A549 (cell line): ENCODE measurements at regions not wholly inside any gene's neighbourhood (a gene's known extent, or its start where the extent isn't known, plus 50 kb on each side); places are given as distances from the start of the nearest gene placed in this dataset.

Experiments used
- ATAC-seq, 2 experiments: fragments of 200-7000 bp in 1 of 2; fragments of >200 bp in 1 of 2; cut with Nextera tagmentation in 1 of 2; cut with Tn5 transposase in 1 of 2; 3 replicates each; pipeline versions ENCODE4 v1.8.0 to v1.9.1; 2018 to 2020; ENCODE audit warnings: mild to moderate bottlenecking in 1 of 2, moderate library complexity in 1 of 2
- CTCF ChIA-PET: fragments of 300-600 bp; sonication (Branson Sonifier 250); formaldehyde crosslinking; extraction: SDS; loops from one replicate; lab custom pipeline; 2021; ENCODE audit warnings: antibody characterized with exemption, inconsistent platforms; lab: Yijun Ruan, JAX
- POLR2A ChIA-PET: fragments of 350-600 bp; formaldehyde crosslinking; extraction: SDS; loops from one replicate; lab custom pipeline; 2021; ENCODE audit warnings: antibody characterized with exemption, inconsistent platforms; lab: Yijun Ruan, JAX
- DNase-seq, 2 experiments: peaks; one replicate each; pipeline versions ENCODE4 v3.0.0 to v3.0.0-alpha.2; 2011 to 2016; ENCODE audit warnings: low read depth in 1 of 2, low spot score in 1 of 2
- FAIRE-seq: peaks from 2 replicates; lab custom pipeline; 2011; peaks lifted over from hg19 to GRCh38; lab: Jason Lieb, UNC
- H3K27ac ChIP-seq, 2 experiments: fragments of >200 bp; sonication (Bioruptor Twin); formaldehyde crosslinking; 3 replicates each; pipeline ENCODE4 v1.5.1; 2016 to 2017
- H3K4me1 ChIP-seq: fragments of >200 bp; sonication (Bioruptor Twin); formaldehyde crosslinking; 3 replicates; pipeline ENCODE4 v1.6.1; 2016
- H3K4me2 ChIP-seq: fragments of >200 bp; sonication (Bioruptor Twin); formaldehyde crosslinking; 3 replicates; pipeline ENCODE4 v1.6.1; 2016
- H3K4me3 ChIP-seq: fragments of >200 bp; sonication (Bioruptor Twin); formaldehyde crosslinking; 3 replicates; pipeline ENCODE4 v1.5.1; 2016
- H3K9me3 ChIP-seq: fragments of >200 bp; sonication (Bioruptor Twin); formaldehyde crosslinking; 3 replicates; pipeline ENCODE4 v1.6.1; 2016
- BHLHE40 ChIP-seq: IDR thresholded peaks from 2 replicates; pipeline ENCODE4 v1.6.1; 2012; ENCODE audit warnings: low read depth, low read length, inconsistent platforms
- CBX2 ChIP-seq: fragments of 200-600 bp; sonication (generic); IDR thresholded peaks from 2 replicates; pipeline ENCODE4 v1.6.1; 2016; ENCODE audit warnings: low read depth, mild to moderate bottlenecking, borderline replicate concordance
- CBX8 ChIP-seq: fragments of 200-600 bp; sonication (generic); IDR thresholded peaks from 2 replicates; pipeline ENCODE4 v1.6.1; 2016
- CHD2 ChIP-seq: fragments of 150-350 bp; IDR thresholded peaks from 2 replicates; pipeline ENCODE4 v1.6.1; 2014; ENCODE audit warnings: low read length; ENCODE audit not compliant: partially characterized antibody
- FOXS1 ChIP-seq: fragments of 250-450 bp; sonication (Bioruptor Pico); IDR thresholded peaks from 2 replicates; pipeline ENCODE4 v1.5.0; 2020; ENCODE audit warnings: mild to moderate bottlenecking, moderate library complexity
- HEYL ChIP-seq: fragments of 250-450 bp; sonication (Bioruptor Pico); IDR thresholded peaks from 2 replicates; pipeline ENCODE4 v1.8.0; 2021; ENCODE audit warnings: mild to moderate bottlenecking, moderate library complexity
- KDM1A ChIP-seq: fragments of 200-600 bp; sonication (generic); IDR thresholded peaks from 2 replicates; pipeline ENCODE4 v1.6.1; 2016; ENCODE audit warnings: low read depth, mild to moderate bottlenecking
- MAFK ChIP-seq: fragments of 450-650 bp; IDR thresholded peaks from 2 replicates; pipeline ENCODE4 v1.6.1; 2014; ENCODE audit not compliant: partially characterized antibody
- NFE2L2 ChIP-seq: fragments of 150-350 bp; conservative IDR thresholded peaks from 2 replicates; pipeline ENCODE4 v1.6.1; 2014; ENCODE audit warnings: low read length
- NR3C1 ChIP-seq: fragments of >200 bp; sonication (Bioruptor Twin); formaldehyde crosslinking; IDR thresholded peaks from 3 replicates; pipeline ENCODE4 v1.6.1; 2017
- POLR2A ChIP-seq: IDR thresholded peaks from 2 replicates; pipeline ENCODE4 v1.6.1; 2012; ENCODE audit warnings: mild to moderate bottlenecking, low read length
- RAD21 ChIP-seq, 2 experiments: fragments of >200 bp in 1 of 2; sonication (Bioruptor Twin) in 1 of 2; formaldehyde crosslinking in 1 of 2; IDR thresholded peaks in 1 of 2; conservative IDR thresholded peaks in 1 of 2; 2 replicates in 1 of 2; 3 replicates in 1 of 2; pipeline ENCODE4 v1.6.1; 2012 to 2018; ENCODE audit warnings: inconsistent platforms in 1 of 2
- RCOR1 ChIP-seq: fragments of 150-350 bp; IDR thresholded peaks from 2 replicates; pipeline ENCODE4 v1.6.1; 2014; ENCODE audit warnings: antibody characterized with exemption, low read length, low read depth
- SMC3 ChIP-seq: fragments of >200 bp; sonication (Bioruptor Twin); formaldehyde crosslinking; IDR thresholded peaks from 3 replicates; pipeline ENCODE4 v1.6.1; 2018; ENCODE audit warnings: inconsistent platforms
- SREBF2 ChIP-seq: fragments of 450-650 bp; IDR thresholded peaks from 2 replicates; pipeline ENCODE4 v1.6.1; 2014; ENCODE audit warnings: mild to moderate bottlenecking, moderate library complexity
- ZC3H11A ChIP-seq: fragments of 450-650 bp; IDR thresholded peaks from 2 replicates; pipeline ENCODE4 v1.6.1; 2014; ENCODE audit warnings: antibody characterized with exemption, mild to moderate bottlenecking
- WGBS: methylation state at CpG from one replicate; pipeline ENCODE4 v1.1.6; 2017; ENCODE audit errors: missing lambda C conversion rate; 5-methylcytosine and 5-hydroxymethylcytosine counted together
- TF ChIP-seq, protein P1 (sequence below): fragments of >200 bp; sonication (Bioruptor Twin); formaldehyde crosslinking; IDR thresholded peaks from 2 replicates; pipeline ENCODE4 v1.6.1; 2016
- TF ChIP-seq, protein P2 (sequence below): IDR thresholded peaks from 2 replicates; pipeline ENCODE4 v1.6.1; 2012; ENCODE audit warnings: low read depth, borderline replicate concordance
- TF ChIP-seq, protein P3 (sequence below): fragments of 250-450 bp; sonication (Bioruptor Pico); IDR thresholded peaks from 2 replicates; pipeline ENCODE4 v1.5.0; 2020; ENCODE audit warnings: low read depth, mild to moderate bottlenecking, moderate library complexity
- TF ChIP-seq, protein P4 (sequence below): IDR thresholded peaks from 2 replicates; pipeline ENCODE4 v1.6.1; 2012
- TF ChIP-seq, protein P5 (sequence below): IDR thresholded peaks from 2 replicates; pipeline ENCODE4 v1.6.1; 2012
- TF ChIP-seq, protein P6 (sequence below): fragments of 150-350 bp; IDR thresholded peaks from 2 replicates; pipeline ENCODE4 v1.6.1; 2014; ENCODE audit warnings: low read depth, mild to moderate bottlenecking, low read length

DNA sequence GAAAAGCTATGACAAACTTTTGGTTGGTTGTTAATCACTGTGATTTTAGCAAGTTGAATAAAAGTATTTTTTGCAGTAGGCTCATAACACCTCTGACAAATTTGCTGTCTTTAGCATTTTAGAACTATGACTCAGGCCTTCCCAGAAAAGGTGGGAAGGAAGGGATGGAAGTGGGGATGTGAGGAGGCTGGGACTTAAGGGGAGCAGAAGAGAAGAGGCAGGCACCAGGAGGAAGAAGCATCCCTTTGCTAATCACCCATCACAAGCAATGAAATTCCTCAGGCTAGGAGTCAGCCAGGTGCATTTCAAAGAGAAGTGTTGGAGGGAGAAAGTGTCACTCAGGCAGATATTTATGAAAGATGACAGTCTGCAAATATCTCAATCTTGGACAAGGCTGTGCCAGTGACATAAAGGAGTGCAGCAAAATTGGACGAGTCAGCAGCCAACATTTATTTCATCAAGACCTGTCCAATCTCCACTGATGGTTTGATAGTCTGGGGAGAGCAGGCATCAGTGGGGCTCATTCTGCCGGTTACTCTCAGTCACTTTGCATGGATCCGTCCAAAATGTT, 337.3 kb upstream of the ARRDC4 start:
- Histone ChIP-seq H3K4me3 (no peak overlapping the region), H3K4me2 (no peak overlapping the region), H3K9me3 (no peaks in the 10 kb centered on the region), H3K27ac (no peak overlapping the region), H3K4me1 (no peaks in the 10 kb centered on the region)
- no peak for TF ChIP-seq BHLHE40
- TF ChIP-seq, protein P1, sequence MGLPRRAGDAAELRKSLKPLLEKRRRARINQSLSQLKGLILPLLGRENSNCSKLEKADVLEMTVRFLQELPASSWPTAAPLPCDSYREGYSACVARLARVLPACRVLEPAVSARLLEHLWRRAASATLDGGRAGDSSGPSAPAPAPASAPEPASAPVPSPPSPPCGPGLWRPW: no peak
- TF ChIP-seq HEYL: no peak
- no peak for TF ChIP-seq SREBF2
- no peak for TF ChIP-seq CBX8
- TF ChIP-seq CBX2: no peak
- ChIA-PET POLR2A (no interaction called here), CTCF (interaction anchor here (0.8 kb wide), 1 partner anchor 16 kb away, joined by 3 read pairs; no protein-coding TSS in a partner anchor)
- no peak for FAIRE-seq
- ATAC-seq: no peak
- DNase-seq: no peak
- 1% methylated on average over 3 of the region's 3 CpGs for WGBS

DNA sequence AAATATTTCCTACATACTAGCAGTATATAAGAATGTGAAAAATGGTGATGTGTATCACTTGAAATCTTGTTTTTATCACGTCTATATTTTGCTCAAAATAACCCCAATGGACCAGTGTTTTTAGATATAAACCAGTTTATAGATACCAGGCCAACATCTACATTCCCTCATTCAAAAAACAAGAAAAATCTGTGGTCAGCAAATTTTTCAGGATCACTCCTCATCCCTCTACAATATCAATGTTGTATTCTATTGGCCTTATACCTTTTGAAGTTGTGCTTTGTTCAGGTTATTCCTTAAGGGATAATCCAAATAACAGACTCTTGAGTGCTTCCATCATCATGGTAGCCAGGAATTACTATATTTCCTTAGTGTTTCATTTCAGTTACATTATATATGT, 332.9 kb upstream of the ARRDC4 start:
- DNase-seq (no peak), ATAC-seq (no peak), FAIRE-seq (no peak)
- Histone ChIP-seq H3K4me1 (no peaks in the 10 kb centered on the region), H3K9me3 (no peaks in the 10 kb centered on the region), H3K27ac (no peak overlapping the region), H3K4me3 (no peak overlapping the region), H3K4me2 (no peak overlapping the region)
- CTCF ChIA-PET: no interaction called here
- 2% methylated on average over 1 of the region's 1 CpG for WGBS
- no peak for TF ChIP-seq RCOR1
- TF ChIP-seq MAFK: peak; percentile 65
- POLR2A ChIA-PET: no interaction called here

DNA sequence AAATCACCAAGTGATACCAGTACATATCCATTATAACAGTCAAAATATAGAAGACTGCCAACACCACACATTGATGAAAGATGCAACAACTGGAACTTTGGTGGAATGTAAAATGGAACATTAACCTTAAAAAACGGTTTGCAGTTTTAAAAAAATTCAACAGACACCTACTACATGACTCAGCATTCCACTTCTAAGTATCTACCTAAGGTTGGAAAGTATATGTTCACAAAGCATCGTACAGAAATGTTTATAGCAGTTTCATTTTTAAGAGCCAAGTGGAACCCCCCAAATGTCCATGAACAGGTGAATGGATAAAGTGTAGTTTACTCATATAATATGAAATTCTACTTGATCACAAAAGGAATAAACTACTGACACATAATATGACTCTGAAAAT, 314.7 kb upstream of the ARRDC4 start:
- POLR2A ChIA-PET: no interaction called here
- DNase-seq: no peak
- ATAC-seq: no peak
- Histone ChIP-seq H3K4me2 (no peak overlapping the region), H3K27ac (no peak overlapping the region), H3K4me1 (no peaks in the 10 kb centered on the region), H3K9me3 (no peaks in the 10 kb centered on the region), H3K4me3 (no peak overlapping the region)
- FAIRE-seq: no peak
- 1% methylated on average over 2 of the region's 2 CpGs for WGBS
- TF ChIP-seq MAFK (peak; percentile 65), HEYL (no peak), NFE2L2 (0 out of 2 replicates have a peak, but pooled peaks have one; percentile 27)
- TF ChIP-seq, protein P2, sequence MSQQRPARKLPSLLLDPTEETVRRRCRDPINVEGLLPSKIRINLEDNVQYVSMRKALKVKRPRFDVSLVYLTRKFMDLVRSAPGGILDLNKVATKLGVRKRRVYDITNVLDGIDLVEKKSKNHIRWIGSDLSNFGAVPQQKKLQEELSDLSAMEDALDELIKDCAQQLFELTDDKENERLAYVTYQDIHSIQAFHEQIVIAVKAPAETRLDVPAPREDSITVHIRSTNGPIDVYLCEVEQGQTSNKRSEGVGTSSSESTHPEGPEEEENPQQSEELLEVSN: no peak
- CTCF ChIA-PET: no interaction called here

DNA sequence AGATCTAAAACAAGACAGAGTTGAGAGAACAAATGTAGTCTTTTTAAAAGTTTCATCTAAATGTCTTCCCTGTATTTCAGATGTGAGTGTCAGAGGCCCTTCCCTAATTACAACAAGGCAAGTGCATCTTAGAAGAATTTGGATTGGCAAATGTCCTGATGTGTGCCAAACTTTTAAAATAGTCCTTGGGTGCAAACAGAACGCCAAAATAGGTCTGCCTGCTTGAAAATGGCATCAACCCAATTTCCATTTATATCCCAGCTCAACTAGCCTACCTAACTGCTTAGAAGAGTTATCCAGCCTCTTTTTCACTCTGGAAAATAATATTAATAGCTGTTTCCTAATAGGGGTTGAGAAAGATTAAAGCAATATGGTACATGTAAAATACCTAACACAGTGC, 311.8 kb upstream of the ARRDC4 start:
- DNase-seq (no peak), ATAC-seq (no peak), FAIRE-seq (no peak)
- TF ChIP-seq, protein P3, sequence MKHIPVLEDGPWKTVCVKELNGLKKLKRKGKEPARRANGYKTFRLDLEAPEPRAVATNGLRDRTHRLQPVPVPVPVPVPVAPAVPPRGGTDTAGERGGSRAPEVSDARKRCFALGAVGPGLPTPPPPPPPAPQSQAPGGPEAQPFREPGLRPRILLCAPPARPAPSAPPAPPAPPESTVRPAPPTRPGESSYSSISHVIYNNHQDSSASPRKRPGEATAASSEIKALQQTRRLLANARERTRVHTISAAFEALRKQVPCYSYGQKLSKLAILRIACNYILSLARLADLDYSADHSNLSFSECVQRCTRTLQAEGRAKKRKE (CRISPR knock-in tag): no peak
- TF ChIP-seq RAD21 (conservative IDR thresholded peaks at IDR 0.05 in 1 of 2, IDR thresholded peaks at IDR 0.05 in 1 of 2) (no peak), FOXS1 (CRISPR knock-in tag) (no peak), NR3C1 (no peak), SMC3 (no peak), POLR2A (no peak), ZC3H11A (no peak), CHD2 (no peak), NFE2L2 (no peak), HEYL (no peak), CBX8 (no peak), KDM1A (no peak)
- TF ChIP-seq, protein P4, sequence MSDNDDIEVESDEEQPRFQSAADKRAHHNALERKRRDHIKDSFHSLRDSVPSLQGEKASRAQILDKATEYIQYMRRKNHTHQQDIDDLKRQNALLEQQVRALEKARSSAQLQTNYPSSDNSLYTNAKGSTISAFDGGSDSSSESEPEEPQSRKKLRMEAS: no peak
- TF ChIP-seq, protein P5, sequence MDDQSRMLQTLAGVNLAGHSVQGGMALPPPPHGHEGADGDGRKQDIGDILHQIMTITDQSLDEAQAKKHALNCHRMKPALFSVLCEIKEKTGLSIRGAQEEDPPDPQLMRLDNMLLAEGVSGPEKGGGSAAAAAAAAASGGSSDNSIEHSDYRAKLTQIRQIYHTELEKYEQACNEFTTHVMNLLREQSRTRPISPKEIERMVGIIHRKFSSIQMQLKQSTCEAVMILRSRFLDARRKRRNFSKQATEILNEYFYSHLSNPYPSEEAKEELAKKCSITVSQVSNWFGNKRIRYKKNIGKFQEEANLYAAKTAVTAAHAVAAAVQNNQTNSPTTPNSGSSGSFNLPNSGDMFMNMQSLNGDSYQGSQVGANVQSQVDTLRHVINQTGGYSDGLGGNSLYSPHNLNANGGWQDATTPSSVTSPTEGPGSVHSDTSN: no peak
- TF ChIP-seq, protein P6, sequence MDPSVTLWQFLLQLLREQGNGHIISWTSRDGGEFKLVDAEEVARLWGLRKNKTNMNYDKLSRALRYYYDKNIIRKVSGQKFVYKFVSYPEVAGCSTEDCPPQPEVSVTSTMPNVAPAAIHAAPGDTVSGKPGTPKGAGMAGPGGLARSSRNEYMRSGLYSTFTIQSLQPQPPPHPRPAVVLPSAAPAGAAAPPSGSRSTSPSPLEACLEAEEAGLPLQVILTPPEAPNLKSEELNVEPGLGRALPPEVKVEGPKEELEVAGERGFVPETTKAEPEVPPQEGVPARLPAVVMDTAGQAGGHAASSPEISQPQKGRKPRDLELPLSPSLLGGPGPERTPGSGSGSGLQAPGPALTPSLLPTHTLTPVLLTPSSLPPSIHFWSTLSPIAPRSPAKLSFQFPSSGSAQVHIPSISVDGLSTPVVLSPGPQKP: no peak
- no peak overlapping the region for H3K27ac ChIP-seq
- ChIA-PET CTCF (no interaction called here), POLR2A (no interaction called here)
- no peaks in the 10 kb centered on the region for H3K4me1 ChIP-seq
- 3% methylated on average over 1 of the region's 1 CpG for WGBS
- H3K4me3 ChIP-seq: no peak overlapping the region
- no peaks in the 10 kb centered on the region for H3K9me3 ChIP-seq
- H3K4me2 ChIP-seq: no peak overlapping the region
